ENCODE measurements at regions not wholly inside any gene's neighbourhood (a gene's known extent, or its start where the extent isn't known, plus 50 kb on each side); places are given as distances from the start of the nearest gene placed in this dataset.

DNA sequence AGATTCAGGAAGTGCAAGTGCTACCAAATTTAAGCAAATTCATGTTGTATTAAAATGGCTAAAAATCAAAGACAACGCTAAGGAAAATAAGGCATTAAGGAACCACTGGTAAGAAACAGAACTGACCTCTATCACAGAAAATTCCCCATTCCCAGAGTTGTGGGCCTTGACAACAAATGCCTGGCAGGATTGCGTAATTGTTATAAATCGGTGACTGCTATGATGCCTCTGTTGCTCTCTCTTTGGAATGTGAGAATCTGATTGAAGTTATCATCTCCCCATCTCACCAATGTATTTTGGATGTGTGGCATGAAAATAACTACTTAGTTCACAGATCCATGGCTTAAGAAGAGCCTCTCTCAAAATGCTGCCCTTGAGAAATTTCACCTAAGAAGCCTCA lies 257.3 kb downstream of the OGFRL1 start:
- no peak overlapping the region for H3K4me3 Mint-ChIP-seq
- no peak for ATAC-seq
- no peaks in the 10 kb centered on the region for H3K36me3 Mint-ChIP-seq
- no peak overlapping the region for H3K27ac Mint-ChIP-seq
- no peaks in the 10 kb centered on the region for H3K27me3 Mint-ChIP-seq
- peaks cover 6% of the 10 kb centered on the region for H3K9me3 Mint-ChIP-seq (ENCODE audit: low read depth)
- no peaks in the 10 kb centered on the region for H3K4me1 Mint-ChIP-seq
- CTCF ChIA-PET: no interaction called here
- no peak for DNase-seq

DNA sequence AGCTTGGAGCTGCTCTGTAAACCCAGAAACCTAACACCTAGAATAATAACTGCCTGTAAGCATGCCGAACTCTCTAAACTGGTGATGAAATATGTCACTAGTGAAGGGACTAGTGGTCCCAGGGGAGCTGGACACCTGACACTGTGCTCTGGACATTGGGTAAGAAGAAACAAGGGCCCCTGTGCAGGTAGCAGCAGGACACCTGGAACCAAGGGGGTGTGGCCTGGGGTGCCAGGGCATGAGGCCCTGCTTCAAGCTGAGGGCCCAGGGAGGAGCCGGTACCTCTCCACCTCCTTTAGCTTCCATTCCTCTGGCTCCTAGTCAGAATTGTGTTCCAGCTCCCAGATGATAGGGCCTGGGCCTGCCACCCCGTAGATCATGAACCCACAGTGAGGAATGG lies 263.2 kb downstream of the OGFRL1 start:
- Mint-ChIP-seq H3K4me1 (no peaks in the 10 kb centered on the region), H3K27me3 (no peaks in the 10 kb centered on the region), H3K27ac (no peak overlapping the region), H3K9me3 (ENCODE audit: low read depth) (peaks cover 11% of the 10 kb centered on the region), H3K4me3 (no peak overlapping the region), H3K36me3 (no peaks in the 10 kb centered on the region)
- CTCF ChIA-PET: no interaction called here
- ATAC-seq (no peak), DNase-seq (no peak)

DNA sequence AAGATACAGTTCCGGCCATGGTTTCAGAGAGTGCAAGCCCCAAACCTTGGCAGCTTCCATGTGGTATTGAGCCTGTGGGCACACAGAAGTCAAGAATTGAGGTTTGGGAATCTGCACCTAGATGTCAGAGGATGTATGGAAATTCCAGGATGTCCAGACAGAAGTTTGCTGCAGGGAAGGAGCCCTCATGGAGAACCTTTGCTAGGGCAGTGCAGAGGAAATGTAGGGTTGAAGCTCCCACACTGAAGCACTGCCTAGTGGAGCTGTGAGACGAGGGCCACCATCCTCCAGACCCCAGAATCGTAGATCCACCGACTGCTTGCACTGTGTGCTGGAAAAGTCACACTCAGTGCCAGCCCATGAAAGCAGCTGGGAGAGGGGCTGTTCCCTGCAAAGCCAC lies 267.5 kb downstream of the OGFRL1 start:
- DNase-seq (no peak), ATAC-seq (no peak)
- Mint-ChIP-seq H3K4me3 (no peak overlapping the region), H3K27me3 (no peaks in the 10 kb centered on the region), H3K27ac (no peak overlapping the region), H3K4me1 (no peaks in the 10 kb centered on the region), H3K9me3 (ENCODE audit: low read depth) (peaks cover 13% of the 10 kb centered on the region), H3K36me3 (no peaks in the 10 kb centered on the region)
- CTCF ChIA-PET: no interaction called here

DNA sequence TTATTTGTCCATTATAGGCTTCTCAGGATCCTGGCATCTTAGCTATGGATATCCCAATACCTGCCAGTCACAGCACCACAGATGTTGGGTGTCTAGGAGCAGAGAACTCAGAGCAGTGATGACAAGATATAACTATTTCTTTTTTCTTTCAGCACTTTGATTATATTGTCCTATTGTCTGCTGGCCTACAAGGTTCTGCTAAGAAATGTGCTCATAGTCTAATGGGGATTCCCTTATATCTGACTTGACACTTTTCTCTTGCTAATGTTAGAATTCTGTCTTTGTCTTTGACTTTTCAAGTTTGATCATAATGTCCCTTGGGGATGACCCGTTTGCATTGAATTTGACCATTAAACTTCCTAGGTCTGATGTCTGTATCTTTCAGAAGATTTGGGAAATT lies 270.4 kb downstream of the OGFRL1 start:
- Mint-ChIP-seq H3K4me1 (no peaks in the 10 kb centered on the region), H3K9me3 (ENCODE audit: low read depth) (peaks cover 13% of the 10 kb centered on the region), H3K4me3 (no peak overlapping the region), H3K27me3 (no peaks in the 10 kb centered on the region), H3K36me3 (no peaks in the 10 kb centered on the region), H3K27ac (no peak overlapping the region)
- no peak for ATAC-seq
- CTCF ChIA-PET: no interaction called here
- no peak for DNase-seq

DNA sequence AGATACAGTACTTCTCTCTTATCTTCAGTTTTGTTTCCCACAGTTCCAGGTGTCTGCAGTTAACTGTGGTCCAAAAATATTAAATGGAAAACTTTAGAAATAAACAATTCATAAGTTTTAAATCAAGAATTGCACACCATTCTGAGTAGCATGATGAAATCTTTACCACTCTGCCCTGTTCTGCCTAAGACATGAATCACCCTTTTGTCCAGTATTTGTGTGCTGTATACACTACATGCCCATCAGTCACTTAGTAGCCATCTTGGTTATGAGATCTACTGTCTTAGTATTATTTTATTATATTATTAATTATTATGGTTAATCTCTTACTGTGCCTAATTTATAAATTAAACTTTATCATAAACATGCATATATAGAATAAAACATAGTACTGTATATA lies 279.0 kb downstream of the OGFRL1 start:
- CTCF ChIA-PET: no interaction called here
- DNase-seq (no peak), ATAC-seq (no peak)
- Mint-ChIP-seq H3K27ac (no peak overlapping the region), H3K9me3 (ENCODE audit: low read depth) (no peaks in the 10 kb centered on the region), H3K36me3 (no peaks in the 10 kb centered on the region), H3K27me3 (no peaks in the 10 kb centered on the region), H3K4me1 (no peaks in the 10 kb centered on the region), H3K4me3 (no peak overlapping the region)

DNA sequence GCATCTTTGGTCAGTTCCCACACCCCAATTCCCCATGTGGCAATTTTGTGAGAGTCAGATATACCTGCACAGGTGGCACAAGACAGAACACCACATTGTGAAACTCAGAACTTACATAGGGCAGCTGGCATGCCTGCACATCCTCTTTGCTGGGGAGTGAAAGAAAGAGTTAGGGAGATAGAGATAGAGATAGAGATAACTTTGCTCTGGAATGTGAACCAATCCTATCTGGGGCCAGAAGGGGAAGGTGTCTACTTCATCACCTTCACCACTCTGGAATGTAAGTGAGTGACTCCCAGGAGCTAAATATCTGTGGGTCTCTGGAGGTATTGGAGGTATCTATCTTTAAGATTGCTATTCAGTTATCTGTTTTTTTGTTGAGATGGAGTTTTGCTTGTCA lies 289.2 kb downstream of the OGFRL1 start:
- no peak for DNase-seq
- Mint-ChIP-seq H3K27ac (no peak overlapping the region), H3K9me3 (ENCODE audit: low read depth) (no peaks in the 10 kb centered on the region), H3K36me3 (no peaks in the 10 kb centered on the region), H3K4me1 (no peaks in the 10 kb centered on the region), H3K27me3 (no peaks in the 10 kb centered on the region), H3K4me3 (no peak overlapping the region)
- CTCF ChIA-PET: no interaction called here
- ATAC-seq: no peak

DNA sequence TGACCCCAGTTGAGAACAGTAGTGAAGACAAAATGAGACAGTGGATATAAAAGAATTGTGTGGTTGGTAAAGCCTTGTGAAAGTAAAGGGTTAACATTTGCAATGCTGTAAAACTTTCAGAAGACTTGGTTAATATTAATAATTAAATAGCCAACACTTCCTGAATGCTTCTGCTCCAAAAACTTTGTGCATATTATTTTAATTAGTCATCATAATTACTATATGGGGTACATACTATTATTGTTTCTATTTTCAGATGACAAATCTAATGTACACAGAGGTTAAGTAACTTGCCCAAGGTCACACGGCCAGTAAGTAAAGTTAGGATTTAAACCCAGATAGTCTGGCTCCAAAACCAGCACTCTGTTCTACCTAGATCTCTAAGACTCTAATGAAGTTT lies 291.3 kb downstream of the OGFRL1 start:
- Mint-ChIP-seq H3K4me3 (no peak overlapping the region), H3K27ac (no peak overlapping the region), H3K4me1 (no peaks in the 10 kb centered on the region), H3K27me3 (no peaks in the 10 kb centered on the region), H3K9me3 (ENCODE audit: low read depth) (no peaks in the 10 kb centered on the region), H3K36me3 (no peaks in the 10 kb centered on the region)
- no peak for ATAC-seq
- DNase-seq: no peak
- CTCF ChIA-PET: no interaction called here

DNA sequence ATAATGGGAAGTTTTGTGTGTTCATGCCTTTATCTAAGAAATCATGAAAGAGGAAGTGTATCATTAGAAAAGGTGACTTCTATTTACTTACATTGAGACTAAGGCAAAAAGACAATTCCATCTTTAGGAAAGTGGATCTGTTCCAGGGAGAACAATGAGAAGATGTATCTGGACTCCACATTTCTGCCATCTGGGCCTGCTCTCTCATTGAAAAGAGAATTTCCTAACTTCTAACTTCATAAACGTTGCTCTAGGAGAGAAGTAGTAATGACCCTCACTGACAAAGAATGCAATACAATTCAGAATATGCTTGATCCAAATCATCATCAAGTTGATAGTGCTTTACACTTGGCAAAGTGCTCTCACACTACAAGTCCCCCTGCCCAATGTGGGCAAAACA lies 294.2 kb downstream of the OGFRL1 start:
- H3K27me3 Mint-ChIP-seq: no peaks in the 10 kb centered on the region
- ATAC-seq: no peak
- CTCF ChIA-PET: no interaction called here
- no peaks in the 10 kb centered on the region for H3K36me3 Mint-ChIP-seq
- DNase-seq: no peak
- peaks cover 3% of the 10 kb centered on the region for H3K9me3 Mint-ChIP-seq (ENCODE audit: low read depth)
- no peak overlapping the region for H3K4me3 Mint-ChIP-seq
- no peak overlapping the region for H3K27ac Mint-ChIP-seq
- no peaks in the 10 kb centered on the region for H3K4me1 Mint-ChIP-seq

DNA sequence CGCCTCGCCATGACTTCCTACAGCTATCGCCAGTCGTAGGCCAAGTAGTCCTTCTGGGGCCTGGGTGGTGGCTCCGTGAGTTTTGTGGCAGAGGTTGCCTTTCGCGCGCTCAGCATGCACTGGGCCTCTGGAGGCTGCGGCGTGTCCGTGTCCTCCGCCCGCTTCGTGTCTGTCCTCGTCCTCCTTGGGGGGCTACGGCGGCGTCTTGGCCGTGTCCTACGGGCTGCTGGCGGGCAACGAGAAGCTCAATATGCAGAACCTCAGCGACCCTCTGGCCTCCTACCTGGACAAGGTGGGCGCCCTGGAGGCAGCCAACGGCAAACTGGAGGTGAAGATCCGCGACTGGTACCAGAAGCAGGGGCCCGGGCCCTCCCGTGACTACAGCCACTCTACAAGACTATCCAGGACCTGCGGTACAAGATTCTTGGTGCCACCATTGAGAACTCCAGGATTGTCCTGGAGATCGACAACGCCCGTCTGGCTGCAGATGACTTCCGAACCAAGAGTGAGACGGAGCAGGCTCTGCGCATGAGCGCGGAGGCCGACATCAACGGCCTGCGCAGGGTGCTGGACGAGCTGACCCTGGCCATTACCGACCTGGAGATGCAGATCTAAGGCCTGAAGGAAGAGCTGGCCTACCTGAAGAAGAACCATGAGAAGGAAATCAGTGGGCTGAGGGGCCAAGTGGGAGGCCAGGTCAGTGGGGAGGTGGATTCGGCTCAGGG lies 296.3 kb downstream of the OGFRL1 start:
- peaks cover 3% of the 10 kb centered on the region for H3K9me3 Mint-ChIP-seq (ENCODE audit: low read depth)
- ATAC-seq (no peak), DNase-seq (no peak)
- H3K36me3 Mint-ChIP-seq: no peaks in the 10 kb centered on the region
- H3K27ac Mint-ChIP-seq: no peak overlapping the region
- CTCF ChIA-PET: no interaction called here
- no peaks in the 10 kb centered on the region for H3K4me1 Mint-ChIP-seq
- no peak overlapping the region for H3K4me3 Mint-ChIP-seq
- no peaks in the 10 kb centered on the region for H3K27me3 Mint-ChIP-seq

DNA sequence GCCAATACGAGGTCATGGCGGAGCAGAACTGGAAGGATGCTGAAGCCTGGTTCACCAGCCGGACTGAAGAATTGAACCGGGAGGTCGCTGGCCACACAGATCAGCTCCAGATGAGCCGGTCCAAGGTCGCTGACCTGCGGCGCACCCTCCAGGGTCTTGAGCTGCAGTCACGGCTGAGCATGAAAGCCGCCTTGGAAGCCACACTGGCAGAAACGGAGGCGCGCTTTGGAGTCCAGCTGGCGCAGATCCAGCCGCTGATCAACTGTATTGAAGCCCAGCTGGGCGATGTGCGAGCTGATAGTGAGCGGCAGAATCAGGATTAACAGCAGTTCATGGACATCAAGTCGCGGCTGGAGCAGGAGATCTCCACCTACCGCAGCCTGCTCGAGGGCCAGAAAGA lies 296.9 kb downstream of the OGFRL1 start:
- no peak overlapping the region for H3K4me3 Mint-ChIP-seq
- CTCF ChIA-PET: no interaction called here
- H3K9me3 Mint-ChIP-seq (ENCODE audit: low read depth): peaks cover 3% of the 10 kb centered on the region
- ATAC-seq: no peak
- H3K27ac Mint-ChIP-seq: no peak overlapping the region
- no peaks in the 10 kb centered on the region for H3K4me1 Mint-ChIP-seq
- no peak for DNase-seq
- no peaks in the 10 kb centered on the region for H3K36me3 Mint-ChIP-seq
- no peaks in the 10 kb centered on the region for H3K27me3 Mint-ChIP-seq

DNA sequence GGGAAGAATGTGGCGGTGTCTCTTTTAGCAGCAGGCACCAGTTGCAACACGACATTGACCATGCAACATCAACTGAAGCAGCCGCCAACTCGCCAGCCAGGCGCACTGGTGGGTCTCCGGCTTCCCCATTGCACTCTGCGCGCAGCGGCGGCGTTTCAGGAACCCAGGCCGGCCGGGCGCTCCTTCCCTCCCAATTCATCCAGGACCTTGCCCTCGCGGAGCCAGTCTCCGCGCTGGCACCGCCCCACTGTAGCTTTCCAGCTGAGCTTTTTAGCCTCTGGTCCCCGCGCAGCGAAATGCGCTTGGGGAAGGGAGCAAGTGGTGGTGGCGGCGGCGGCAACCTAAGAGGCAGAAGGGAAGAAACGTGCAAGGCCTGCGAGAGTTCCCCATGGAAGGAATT lies 297.9 kb upstream of the RIMS1 start:
- ATAC-seq (no peak), DNase-seq (no peak)
- H3K36me3 Mint-ChIP-seq: no peaks in the 10 kb centered on the region
- no peaks in the 10 kb centered on the region for H3K4me1 Mint-ChIP-seq
- no peaks in the 10 kb centered on the region for H3K27me3 Mint-ChIP-seq
- H3K27ac Mint-ChIP-seq: no peak overlapping the region
- no peak overlapping the region for H3K4me3 Mint-ChIP-seq
- peaks cover 3% of the 10 kb centered on the region for H3K9me3 Mint-ChIP-seq (ENCODE audit: low read depth)
- CTCF ChIA-PET: no interaction called here

DNA sequence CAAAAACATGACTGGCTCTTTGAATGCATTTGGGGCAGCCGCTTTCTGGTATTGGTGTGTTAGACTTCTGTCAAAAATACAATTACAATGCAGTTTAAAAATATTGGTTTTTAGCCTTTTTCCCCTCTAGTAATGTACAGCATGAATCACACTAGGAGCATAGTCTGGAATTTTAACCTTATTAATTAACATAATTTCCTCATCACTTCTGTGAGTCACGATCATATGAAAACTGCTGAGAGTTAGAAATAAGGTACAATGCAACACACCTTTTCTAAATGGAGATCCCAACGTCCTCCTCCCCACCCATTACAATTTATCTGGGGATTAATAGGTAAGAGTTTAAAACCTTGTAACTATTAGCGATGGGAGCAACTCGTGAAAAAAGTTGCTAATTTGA lies 297.1 kb upstream of the RIMS1 start:
- ATAC-seq (no peak), DNase-seq (no peak)
- H3K4me3 Mint-ChIP-seq: no peak overlapping the region
- peaks cover 3% of the 10 kb centered on the region for H3K9me3 Mint-ChIP-seq (ENCODE audit: low read depth)
- no peaks in the 10 kb centered on the region for H3K4me1 Mint-ChIP-seq
- H3K36me3 Mint-ChIP-seq: no peaks in the 10 kb centered on the region
- no peak overlapping the region for H3K27ac Mint-ChIP-seq
- CTCF ChIA-PET: no interaction called here
- H3K27me3 Mint-ChIP-seq: no peaks in the 10 kb centered on the region

DNA sequence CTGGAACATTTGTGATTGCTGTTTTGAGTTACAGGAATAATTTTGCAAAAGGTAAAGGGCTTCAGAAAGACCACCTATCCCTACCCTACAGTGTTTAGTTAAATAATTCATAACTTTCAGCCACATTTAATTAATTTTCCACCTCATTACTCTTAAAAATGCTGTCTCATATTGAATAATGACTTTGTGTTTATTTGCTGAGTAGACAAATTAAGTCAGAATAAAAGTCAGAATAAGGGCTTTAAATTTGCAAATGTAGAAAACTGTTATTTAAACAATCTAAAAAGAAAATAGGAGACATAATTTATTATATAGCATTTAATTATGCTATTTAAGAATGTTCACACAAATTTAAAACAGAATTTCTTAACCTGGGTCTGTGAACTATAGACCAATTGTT lies 293.7 kb upstream of the RIMS1 start:
- Mint-ChIP-seq H3K27me3 (no peaks in the 10 kb centered on the region), H3K4me3 (no peak overlapping the region), H3K9me3 (ENCODE audit: low read depth) (no peaks in the 10 kb centered on the region), H3K36me3 (no peaks in the 10 kb centered on the region), H3K27ac (no peak overlapping the region), H3K4me1 (no peaks in the 10 kb centered on the region)
- DNase-seq: no peak
- CTCF ChIA-PET: no interaction called here
- ATAC-seq: no peak

DNA sequence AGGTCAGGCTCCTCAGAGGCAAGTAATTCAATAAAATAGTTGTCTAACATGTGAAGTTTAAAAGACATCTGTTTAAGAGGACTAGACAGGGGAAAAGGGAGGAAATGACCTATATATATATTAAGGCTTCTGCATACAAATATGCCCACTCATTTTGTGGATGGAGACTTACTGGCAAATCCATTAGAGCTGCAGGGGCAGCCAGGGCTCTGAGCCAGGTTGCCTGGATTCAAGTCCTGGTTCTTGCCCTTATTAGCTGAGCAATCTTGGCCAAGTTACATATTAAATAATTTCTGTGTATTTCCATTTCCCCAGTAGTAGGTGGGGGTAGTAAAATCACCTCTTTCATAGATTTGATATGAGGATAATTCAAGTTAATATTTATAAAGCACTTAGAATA lies 287.0 kb upstream of the RIMS1 start:
- no peaks in the 10 kb centered on the region for H3K4me1 Mint-ChIP-seq
- H3K36me3 Mint-ChIP-seq: no peaks in the 10 kb centered on the region
- DNase-seq (no peak), ATAC-seq (no peak)
- CTCF ChIA-PET: no interaction called here
- no peak overlapping the region for H3K27ac Mint-ChIP-seq
- no peak overlapping the region for H3K4me3 Mint-ChIP-seq
- H3K9me3 Mint-ChIP-seq (ENCODE audit: low read depth): no peaks in the 10 kb centered on the region
- no peaks in the 10 kb centered on the region for H3K27me3 Mint-ChIP-seq

DNA sequence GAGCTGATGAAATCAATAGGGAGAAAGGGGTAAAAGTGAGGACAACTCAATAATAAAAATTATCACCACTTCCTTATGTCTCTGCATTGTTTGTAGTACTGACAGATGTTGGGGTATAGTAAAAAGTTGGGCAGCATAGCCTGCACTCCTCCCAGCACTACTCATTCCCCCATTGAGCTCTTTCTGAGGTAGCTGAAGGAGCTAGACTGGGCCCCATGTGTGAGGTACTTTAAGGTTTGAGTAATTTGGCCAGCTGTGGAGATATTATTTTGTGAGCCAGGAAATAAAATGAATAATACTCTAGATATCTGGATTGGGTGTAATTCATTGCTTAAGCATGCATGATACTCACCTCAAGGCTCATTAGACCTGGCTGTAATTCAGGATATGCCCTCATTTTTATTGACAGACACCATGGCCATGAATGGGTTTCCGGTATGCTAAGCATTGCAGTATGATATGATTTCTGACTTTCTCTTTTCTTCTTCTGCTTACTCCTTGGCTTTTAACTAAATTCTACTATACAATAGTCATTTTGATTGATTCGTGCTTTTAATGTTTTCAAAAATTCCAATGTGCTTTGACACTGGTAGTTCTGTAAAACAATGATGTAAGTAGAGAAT lies 283.9 kb upstream of the RIMS1 start:
- CTCF ChIA-PET: no interaction called here
- no peak for DNase-seq
- Mint-ChIP-seq H3K9me3 (ENCODE audit: low read depth) (no peaks in the 10 kb centered on the region), H3K27me3 (no peaks in the 10 kb centered on the region), H3K4me3 (no peak overlapping the region), H3K4me1 (no peaks in the 10 kb centered on the region), H3K36me3 (no peaks in the 10 kb centered on the region), H3K27ac (no peak overlapping the region)
- ATAC-seq: no peak

Measured in activated CD8-positive, alpha-beta memory T cell treated with anti-CD3 and anti-CD28 coated beads, Interleukin-2, amount 10 ng/mL, durations not matched to agents 7 days and 5 days (primary cell).